Vagina (tissue), 2 donors: ENCODE measurements at regions not wholly inside any gene's neighbourhood (a gene's known extent, or its start where the extent isn't known, plus 50 kb on each side); places are given as distances from the start of the nearest gene placed in this dataset.

Experiments
- DNase-seq, 2 donors: peaks; one replicate each; pipeline ENCODE4 v3.0.0-alpha.2; 2017; ENCODE audit errors: extremely low spot score in 2 of 2
- H3K27ac ChIP-seq: fragments of 200-600 bp; sonication (generic); one replicate; pipeline ENCODE4 v1.5.1; 2019
- H3K27me3 ChIP-seq: fragments of 200-600 bp; sonication (generic); one replicate; pipeline ENCODE4 v1.5.1; 2019
- H3K36me3 ChIP-seq, 2 donors: fragments of 200-600 bp; sonication (generic); one replicate each; pipeline ENCODE4 v1.5.1; 2017 to 2019
- H3K4me1 ChIP-seq: fragments of 200-600 bp; sonication (generic); one replicate; pipeline ENCODE4 v1.5.1; 2019
- H3K4me3 ChIP-seq, 2 donors: fragments of 200-600 bp; sonication (generic); 1 replicate in 1 of 2; 2 replicates in 1 of 2; pipeline ENCODE4 v1.5.1; 2016 to 2019
- H3K9me3 ChIP-seq: fragments of 200-600 bp; sonication (generic); one replicate; pipeline ENCODE4 v1.5.1; 2019
- CTCF ChIP-seq, 3 experiments: fragments of 450-650 bp in 2 of 3; fragments of 200-600 bp in 1 of 3; sonication (generic) in 1 of 3; IDR thresholded peaks; one replicate each; pipeline ENCODE4 v1.5.1; 2017 to 2019; ENCODE audit warnings: antibody characterized with exemption in 3 of 3, mild to moderate bottlenecking in 2 of 3, moderate library complexity in 2 of 3
- POLR2A ChIP-seq, 2 donors: fragments of 450-650 bp; IDR thresholded peaks; one replicate each; pipeline ENCODE4 v1.6.1; 2017; ENCODE audit warnings: antibody characterized with exemption in 2 of 2, mild to moderate bottlenecking in 2 of 2, moderate library complexity in 2 of 2
- POLR2AphosphoS5 ChIP-seq, 2 donors: sonication (generic); formaldehyde crosslinking; IDR thresholded peaks; one replicate each; pipeline ENCODE4 v1.9.0; 2017; ENCODE audit warnings: antibody characterized with exemption in 2 of 2, mild to moderate bottlenecking in 2 of 2, low read depth in 1 of 2; ENCODE audit not compliant: insufficient read depth in 1 of 2
- intact Hi-C: fragments of 100-400 bp; cut with DNase I; formaldehyde crosslinking; loops from one replicate; pipeline ENCODE4 v1.15.1; 2023

GRCh38 chr1:95408507-95409136 lies 174.6 kb downstream of the RWDD3 start:
- H3K27ac ChIP-seq, result no peak overlapping the region
- no peaks in the 10 kb centered on the region for H3K4me1 ChIP-seq
- intact Hi-C loops, result no loop called here
- H3K4me3 ChIP-seq, result no peak overlapping the region
- TF ChIP-seq CTCF (IDR thresholded peaks at IDR 0.05), result no peak
- no peak for TF ChIP-seq POLR2A (IDR thresholded peaks at IDR 0.05)
- no peak for TF ChIP-seq POLR2AphosphoS5 (IDR thresholded peaks at IDR 0.05; ENCODE audit: insufficient read depth in 1 of 2, low read depth in 1 of 2)
- no peak for DNase-seq
- H3K9me3 ChIP-seq, result no peaks in the 10 kb centered on the region
- no peaks in the 10 kb centered on the region for H3K36me3 ChIP-seq
- no peaks in the 10 kb centered on the region for H3K27me3 ChIP-seq

GRCh38 chr1:95409276-95409675 lies 175.3 kb downstream of the RWDD3 start:
- TF ChIP-seq POLR2AphosphoS5 (IDR thresholded peaks at IDR 0.05; ENCODE audit: insufficient read depth in 1 of 2, low read depth in 1 of 2), result no peak
- no peak for TF ChIP-seq CTCF (IDR thresholded peaks at IDR 0.05)
- no peak for TF ChIP-seq POLR2A (IDR thresholded peaks at IDR 0.05)

GRCh38 chr1:95409901-95410300 lies 175.9 kb downstream of the RWDD3 start:
- no peak for DNase-seq
- Histone ChIP-seq H3K4me3 (no peak overlapping the region), H3K27me3 (no peaks in the 10 kb centered on the region), H3K27ac (no peak overlapping the region), H3K36me3 (no peaks in the 10 kb centered on the region), H3K9me3 (no peaks in the 10 kb centered on the region), H3K4me1 (no peaks in the 10 kb centered on the region)
- TF ChIP-seq POLR2A (IDR thresholded peaks at IDR 0.05), result no peak
- no peak for TF ChIP-seq POLR2AphosphoS5 (IDR thresholded peaks at IDR 0.05; ENCODE audit: insufficient read depth in 1 of 2, low read depth in 1 of 2)
- TF ChIP-seq CTCF (IDR thresholded peaks at IDR 0.05), result no peak
- intact Hi-C loops, result no loop called here

More at GRCh38 chr1:95409276-95409675, 175.3 kb downstream of the RWDD3 start:
- DNase-seq, result no peak
- no peak overlapping the region for H3K4me3 ChIP-seq
- H3K27ac ChIP-seq, result no peak overlapping the region
- intact Hi-C loops, result no loop called here
- H3K27me3 ChIP-seq, result no peaks in the 10 kb centered on the region
- no peaks in the 10 kb centered on the region for H3K9me3 ChIP-seq
- no peaks in the 10 kb centered on the region for H3K36me3 ChIP-seq
- H3K4me1 ChIP-seq, result no peaks in the 10 kb centered on the region

- no peaks in the 10 kb centered on the region for H3K4me1 ChIP-seq
- no peak overlapping the region for H3K27ac ChIP-seq
- intact Hi-C loops, result no loop called here
- no peaks in the 10 kb centered on the region for H3K27me3 ChIP-seq
- H3K4me3 ChIP-seq, result no peak overlapping the region
- no peak for DNase-seq
- no peaks in the 10 kb centered on the region for H3K9me3 ChIP-seq
- TF ChIP-seq POLR2A (IDR thresholded peaks at IDR 0.05) (no peak), CTCF (IDR thresholded peaks at IDR 0.05) (no peak), POLR2AphosphoS5 (IDR thresholded peaks at IDR 0.05; ENCODE audit: insufficient read depth in 1 of 2, low read depth in 1 of 2) (no peak)
- no peaks in the 10 kb centered on the region for H3K36me3 ChIP-seq
Observed at GRCh38 chr1:95415146-95415545, 181.1 kb downstream of the RWDD3 start.

- intact Hi-C loops, result no loop called here
- no peaks in the 10 kb centered on the region for H3K36me3 ChIP-seq
- no peaks in the 10 kb centered on the region for H3K9me3 ChIP-seq
- TF ChIP-seq POLR2AphosphoS5 (IDR thresholded peaks at IDR 0.05; ENCODE audit: insufficient read depth in 1 of 2, low read depth in 1 of 2), result no peak
- TF ChIP-seq POLR2A (IDR thresholded peaks at IDR 0.05), result no peak
- no peak for TF ChIP-seq CTCF (IDR thresholded peaks at IDR 0.05)
- H3K4me3 ChIP-seq, result no peak overlapping the region
- no peak for DNase-seq
- H3K27ac ChIP-seq, result no peak overlapping the region
- no peaks in the 10 kb centered on the region for H3K4me1 ChIP-seq
- no peaks in the 10 kb centered on the region for H3K27me3 ChIP-seq
Observed at GRCh38 chr1:95426772-95427171, 192.8 kb downstream of the RWDD3 start.
